NCI-H345 (cell line): ENCODE measurements at regions not wholly inside any gene's neighbourhood (a gene's known extent, or its start where the extent isn't known, plus 50 kb on each side); places are given as distances from the start of the nearest gene placed in this dataset.
A peak's percentile ranks its signal among the peaks of the same experiment; 100 is the strongest.

ENCODE experiments used
- DNase-seq: peaks from one replicate; lab custom pipeline; 2025; lab: John Stamatoyannopoulos, UW

- peak; percentile 42 for DNase-seq
Measured at GRCh38 chr9:78605041-78606000, 308.4 kb downstream of the PSAT1 start.

- peak; percentile 42 for DNase-seq
Measured at GRCh38 chr9:78606001-78606379, 309.1 kb downstream of the PSAT1 start.

DNA sequence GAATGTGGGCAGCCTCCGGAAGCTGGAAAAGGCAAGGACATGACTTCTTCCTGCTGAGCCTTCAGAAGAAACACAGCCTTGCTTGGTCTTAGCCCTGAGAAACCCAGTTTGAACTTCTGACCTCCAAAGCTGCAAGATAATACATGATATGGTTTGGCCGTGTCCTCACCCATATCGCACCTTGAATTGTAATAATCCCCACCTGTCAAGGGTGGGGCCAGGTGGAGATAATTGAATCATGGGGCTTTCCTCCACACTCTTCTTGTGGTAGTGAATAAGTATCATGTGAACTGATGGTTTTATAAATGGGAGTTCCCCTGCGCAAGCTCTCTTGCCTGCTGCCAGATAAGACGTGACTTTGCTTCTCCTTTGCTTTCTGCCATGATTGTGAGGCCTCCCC lies 310.9 kb downstream of the PSAT1 start:
- no peak for DNase-seq

DNA sequence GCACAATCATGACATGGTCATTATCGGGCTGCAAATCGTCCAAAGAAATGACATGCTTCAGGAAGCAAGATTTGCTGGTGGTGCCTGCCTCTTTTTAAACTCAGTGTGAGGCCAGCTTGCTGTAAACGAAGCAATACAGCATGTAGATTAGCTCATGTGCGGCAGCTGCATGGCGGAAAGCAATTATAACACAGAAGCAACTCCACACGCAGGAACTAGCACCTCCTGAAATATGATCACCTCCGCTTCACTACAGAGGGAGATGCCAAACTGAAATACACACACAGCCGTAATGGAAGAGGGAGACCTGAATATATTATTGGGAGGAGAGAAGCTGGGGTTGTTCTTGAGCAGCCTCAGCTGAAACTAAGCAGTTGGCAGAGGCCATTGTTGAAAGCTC lies 312.5 kb downstream of the PSAT1 start:
- peak; percentile 61 for DNase-seq

DNA sequence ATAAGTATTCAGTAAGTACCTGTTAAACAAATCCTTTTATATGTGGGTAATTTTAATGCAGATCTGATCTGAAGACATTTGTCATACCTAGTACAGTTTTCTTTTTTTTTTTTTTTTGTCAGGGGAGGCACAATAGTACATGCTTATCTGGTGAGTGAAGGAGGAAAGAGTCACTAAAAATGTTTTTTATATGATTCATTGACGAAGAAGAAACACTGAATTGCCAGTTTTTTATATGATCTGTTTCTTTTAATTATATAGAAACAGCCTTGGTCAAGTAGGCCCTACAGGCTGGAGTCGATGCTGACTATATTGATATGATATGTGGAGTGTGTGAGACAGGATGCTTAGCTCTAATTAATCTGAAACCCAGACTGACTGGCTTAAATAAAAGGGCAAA lies 315.2 kb downstream of the PSAT1 start:
- DNase-seq, result no peak

DNA sequence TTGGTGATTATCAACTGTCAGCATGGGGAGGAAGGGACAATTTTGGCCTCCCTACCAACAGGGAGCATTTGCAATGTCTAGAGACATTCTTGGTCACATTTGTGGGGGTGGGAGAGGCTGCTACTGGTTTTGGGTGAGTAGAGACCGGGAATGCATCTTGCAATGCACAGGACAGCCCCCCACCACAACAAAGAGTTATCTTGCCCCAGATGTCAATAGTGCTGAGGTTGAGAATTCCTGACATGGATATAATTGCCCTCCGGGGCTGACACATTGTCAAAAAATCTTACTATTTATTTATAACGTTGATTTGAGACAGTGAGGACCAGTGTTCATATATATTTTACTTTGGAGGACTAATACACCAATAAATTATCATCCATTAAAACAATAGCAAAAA lies 316.1 kb downstream of the PSAT1 start:
- DNase-seq, result no peak

DNA sequence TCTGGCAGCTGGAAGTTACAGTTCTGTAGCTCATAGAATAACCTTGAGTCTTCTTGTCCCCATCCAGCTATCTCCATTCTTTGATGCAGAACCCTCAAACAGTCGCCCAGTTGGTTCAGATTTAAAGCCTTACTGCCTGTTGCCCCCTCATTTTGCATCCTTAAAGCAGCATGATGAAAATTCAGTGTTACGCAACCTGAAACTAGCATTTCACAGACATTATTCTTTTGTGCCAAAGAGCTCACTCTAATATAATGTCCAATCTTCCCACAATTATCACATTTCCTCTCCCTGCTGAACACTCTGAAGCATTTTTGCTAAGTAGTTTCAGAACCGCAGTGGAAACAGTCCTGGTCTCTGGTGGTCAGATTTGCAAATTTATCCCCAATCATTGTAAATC lies 318.0 kb downstream of the PSAT1 start:
- no peak for DNase-seq

GRCh38 chr9:78615372-78615771 lies 318.4 kb downstream of the PSAT1 start:
- DNase-seq, result no peak

DNA sequence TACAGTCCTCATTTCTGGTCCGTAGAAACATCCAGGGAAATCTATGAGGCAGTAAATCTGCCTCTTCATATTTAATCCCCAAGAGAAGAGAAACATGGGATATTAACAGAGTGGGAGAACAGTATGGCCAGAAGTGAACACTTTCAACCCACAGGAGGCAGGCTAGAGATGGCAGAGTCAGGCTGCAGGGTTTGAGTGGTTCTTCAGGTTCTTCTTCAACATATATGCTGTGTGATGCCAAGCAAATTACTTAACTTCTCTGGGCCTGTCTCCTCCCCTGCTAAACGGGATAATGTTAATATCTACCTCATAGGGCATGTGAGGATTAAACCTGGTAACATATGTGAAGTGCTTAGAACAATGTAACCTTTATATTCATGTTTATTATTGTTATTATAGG lies 321.8 kb downstream of the PSAT1 start:
- no peak for DNase-seq

DNA sequence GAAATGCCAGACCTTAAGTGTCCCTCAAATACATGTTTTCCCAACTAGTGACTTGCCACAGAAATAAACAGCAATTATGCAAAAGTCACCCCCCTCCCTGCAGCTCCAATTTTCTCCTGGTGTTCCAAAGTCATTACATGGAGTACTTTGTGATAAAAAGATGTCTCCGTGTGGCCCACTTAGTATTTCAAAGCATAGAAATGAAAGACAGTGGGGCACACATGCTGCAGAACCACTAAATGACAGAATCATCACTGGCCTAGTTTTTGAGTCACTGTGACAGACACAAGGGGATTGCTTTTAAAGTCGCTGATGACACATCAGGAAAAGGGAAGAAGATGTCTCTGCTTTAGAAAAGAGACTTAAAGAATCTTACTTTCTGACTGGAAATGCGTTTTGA lies 323.4 kb downstream of the PSAT1 start:
- DNase-seq, result no peak

GRCh38 chr9:78620764-78621163 lies 323.8 kb downstream of the PSAT1 start:
- no peak for DNase-seq

- DNase-seq, result no peak
Measured at GRCh38 chr9:78622126-78622525, 325.2 kb downstream of the PSAT1 start.

DNA sequence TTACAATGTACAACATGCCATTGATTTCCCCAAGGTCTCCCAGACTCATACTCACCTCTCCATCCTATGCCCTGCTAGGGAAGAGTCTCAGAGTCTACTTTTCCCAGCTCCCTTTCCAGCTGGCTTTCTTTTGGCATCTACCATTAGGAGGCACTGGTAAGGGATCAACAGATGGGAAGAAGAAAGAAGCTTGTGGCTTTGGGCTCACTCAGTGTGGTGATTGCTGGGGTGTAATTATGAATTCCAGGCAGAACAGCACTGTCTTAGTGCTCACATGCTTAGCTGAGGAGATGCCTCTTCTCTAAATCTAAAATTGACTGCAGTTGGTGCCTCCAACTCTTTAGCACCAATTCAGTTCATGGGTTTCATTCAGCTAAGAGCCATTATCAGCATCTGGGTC lies 330.0 kb downstream of the PSAT1 start:
- DNase-seq, result no peak

DNA sequence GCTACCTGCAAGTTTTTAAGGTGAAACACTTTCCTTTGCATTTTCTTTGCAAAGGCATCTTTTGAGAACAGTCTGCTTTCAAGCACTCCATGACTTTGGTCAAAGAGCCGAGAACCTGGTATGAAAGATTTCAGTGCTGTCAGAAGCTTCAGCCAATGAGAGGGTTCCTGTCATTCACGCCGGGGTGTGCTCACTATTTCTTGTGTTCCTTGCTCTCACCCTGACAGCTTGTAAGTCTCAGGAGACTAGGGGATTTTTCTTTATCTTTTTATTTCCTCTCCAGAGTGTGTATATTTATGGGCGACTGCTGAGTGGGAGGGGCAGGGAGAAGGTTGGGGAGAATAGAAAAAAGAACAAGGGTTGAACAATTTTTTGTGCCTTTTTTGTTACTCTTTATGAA lies 334.0 kb downstream of the PSAT1 start:
- DNase-seq, result no peak

DNA sequence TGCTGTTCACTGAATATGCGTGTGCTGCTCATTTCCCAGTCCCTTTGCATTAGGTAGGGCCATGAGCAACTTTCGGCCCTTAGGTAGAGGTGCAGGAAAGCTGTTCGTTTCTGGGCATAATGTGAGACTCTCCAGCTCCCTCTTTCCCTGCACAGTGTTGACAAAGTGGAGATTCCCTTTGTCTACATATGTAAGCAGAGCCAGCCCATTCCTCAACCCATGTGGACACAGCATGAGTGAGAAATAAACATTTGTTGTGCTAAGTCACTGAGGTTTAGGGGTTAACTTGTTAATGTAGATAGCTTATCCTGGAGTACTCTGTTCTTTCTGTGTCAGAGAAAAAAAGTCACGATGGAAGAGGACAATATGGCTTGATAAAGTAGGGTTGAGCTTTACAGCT lies 343.8 kb downstream of the PSAT1 start:
- DNase-seq, result no peak

- DNase-seq, result no peak
Measured at GRCh38 chr9:78644359-78644758, 347.4 kb downstream of the PSAT1 start.

DNA sequence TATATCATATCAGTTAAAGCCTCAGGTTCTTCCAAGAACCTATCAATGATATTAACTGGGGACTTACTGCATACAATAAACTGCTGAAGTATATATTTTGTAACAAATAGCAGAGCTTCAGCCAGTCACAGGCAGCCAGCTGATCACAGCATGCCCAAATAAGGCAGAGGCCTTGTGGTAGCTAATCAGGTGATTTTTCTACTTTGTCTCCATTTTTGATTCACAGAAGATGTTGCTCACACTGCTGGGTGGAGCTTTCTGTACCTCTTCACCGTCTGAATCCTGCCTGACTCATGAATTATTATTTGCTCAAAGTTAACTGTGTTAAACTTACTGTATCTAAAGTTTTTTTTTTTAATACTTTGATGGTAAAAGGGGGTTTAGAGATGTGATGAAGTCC lies 357.4 kb downstream of the PSAT1 start:
- DNase-seq, result no peak

GRCh38 chr9:78663369-78663768 lies 366.4 kb downstream of the PSAT1 start:
- DNase-seq, result no peak

DNA sequence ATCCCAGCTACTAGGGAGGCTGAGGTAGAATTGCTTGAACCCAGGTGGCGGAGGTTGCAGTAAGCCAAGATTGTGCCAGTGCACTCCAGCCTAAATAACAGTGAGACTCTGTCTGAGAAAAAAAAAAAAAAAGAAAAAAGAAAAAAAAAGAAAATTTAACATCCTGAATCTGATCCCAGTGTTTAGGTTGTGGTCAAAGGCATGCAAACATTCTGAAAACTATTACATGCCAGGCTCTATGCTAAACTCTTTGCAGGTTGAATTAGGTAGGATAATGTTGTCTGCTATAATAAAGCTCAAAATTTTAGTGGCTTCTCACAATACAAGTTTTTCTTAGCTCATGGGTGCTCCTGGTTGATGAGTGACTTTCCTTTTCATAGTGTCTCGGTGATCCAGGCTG lies 367.4 kb downstream of the PSAT1 start:
- DNase-seq, result no peak

DNA sequence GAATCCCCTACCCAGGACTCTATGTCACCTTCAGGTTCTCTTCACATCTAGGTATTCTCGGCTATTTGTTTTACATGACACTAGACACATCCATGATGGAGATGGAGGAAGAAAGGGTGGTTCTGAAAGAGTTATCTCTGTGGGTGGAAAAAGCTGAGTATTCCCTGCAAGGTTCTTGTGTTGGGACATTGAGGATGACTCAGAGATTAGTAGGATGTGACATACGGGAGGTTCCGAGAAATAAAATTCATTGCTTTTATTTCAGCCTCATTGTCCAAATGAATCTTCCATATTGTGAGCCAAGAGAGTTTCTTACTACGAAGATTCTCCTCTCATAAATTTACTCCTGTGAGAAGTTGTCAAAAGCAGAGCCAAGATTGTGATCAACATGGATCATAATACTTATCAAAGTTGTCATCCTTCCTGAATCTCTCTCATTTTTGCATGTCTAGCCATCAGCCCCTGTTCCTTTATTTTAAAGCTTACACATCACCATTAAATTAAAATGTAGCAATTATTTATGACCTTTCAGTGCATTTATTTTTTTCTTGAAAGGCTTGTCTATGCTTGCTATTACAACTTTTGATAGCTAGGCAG lies 370.0 kb downstream of the PSAT1 start:
- no peak for DNase-seq

DNA sequence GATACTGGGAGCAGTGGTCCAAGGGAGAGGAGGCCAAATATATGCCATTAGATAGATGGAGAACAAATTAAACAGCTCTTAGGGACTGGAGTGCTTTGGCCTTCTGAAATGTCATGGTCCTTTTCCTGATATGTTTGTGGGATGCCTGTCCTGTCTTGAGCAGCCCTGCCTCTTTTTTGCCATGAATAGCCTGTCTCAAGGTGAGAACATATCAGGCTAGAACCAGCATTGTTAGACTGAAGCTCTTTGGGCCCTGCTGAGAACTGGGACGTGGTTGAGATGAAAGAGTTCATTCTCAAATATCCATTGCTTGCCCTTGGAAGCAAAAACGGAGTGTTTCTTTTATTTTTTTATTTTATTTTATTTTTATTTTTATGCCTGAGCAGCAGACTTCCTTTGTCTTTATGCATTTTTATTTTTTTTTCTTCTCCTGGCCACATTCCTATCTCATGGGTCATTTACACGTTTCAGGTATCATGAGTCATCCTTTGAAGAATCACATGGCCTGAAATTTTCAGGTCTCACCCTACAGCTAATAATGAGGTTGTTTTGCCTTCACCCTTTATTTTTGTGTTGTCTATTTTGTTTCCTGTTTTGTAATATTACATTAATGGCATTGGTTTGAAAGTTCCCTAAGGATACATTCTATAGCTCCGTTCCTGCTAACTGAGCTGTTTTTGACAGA lies 371.4 kb downstream of the PSAT1 start:
- DNase-seq, result no peak

DNA sequence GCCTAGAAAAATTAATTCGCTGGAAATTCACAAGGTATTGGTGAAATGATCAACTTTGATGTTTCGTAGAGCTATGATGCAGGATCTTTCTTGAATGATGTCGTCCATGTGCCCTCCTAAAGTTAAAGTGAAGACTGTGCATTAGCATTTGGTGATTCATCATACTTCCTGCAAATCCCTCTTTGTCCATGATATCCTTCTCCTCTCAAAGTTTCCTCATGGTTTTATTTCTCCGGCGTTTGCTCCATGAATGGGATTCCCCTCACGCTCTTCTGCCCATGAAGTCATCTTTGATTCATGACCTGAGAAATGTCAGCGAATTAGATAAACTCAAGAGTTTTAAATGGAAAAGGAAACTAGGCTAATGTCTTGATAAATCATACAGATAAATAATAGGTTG lies 372.7 kb downstream of the PSAT1 start:
- DNase-seq, result no peak

DNA sequence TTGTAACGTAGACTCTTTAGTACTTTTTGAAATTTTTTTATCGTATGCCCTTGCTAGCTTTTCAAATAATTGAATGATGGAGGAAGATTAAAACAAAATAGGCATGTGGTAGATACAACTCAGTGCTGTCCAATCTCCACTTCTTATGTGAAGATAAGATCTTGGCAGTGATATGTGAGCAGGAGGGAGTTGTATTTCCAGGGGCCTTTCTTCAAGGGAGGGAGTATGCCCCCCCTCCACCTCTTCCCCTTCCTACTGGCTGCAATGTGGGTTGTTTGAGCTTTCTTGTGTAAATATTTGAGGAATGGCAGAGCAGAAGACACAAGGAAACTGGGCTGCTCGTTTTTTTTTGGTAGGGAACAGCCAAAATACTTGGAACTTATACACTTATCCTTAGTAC lies 374.9 kb downstream of the PSAT1 start:
- DNase-seq, result no peak
